ENCODE measurements at regions not wholly inside any gene's neighbourhood (a gene's known extent, or its start where the extent isn't known, plus 50 kb on each side); places are given as distances from the start of the nearest gene placed in this dataset.

GRCh38 chr1:59156526-59157199 lies 140.2 kb upstream of the FGGY start:
- peak; percentile 23 for DNase-seq

- no peak for DNase-seq
Observed at GRCh38 chr1:59158321-59158720, 138.6 kb upstream of the FGGY start.

- DNase-seq, result no peak
Observed at GRCh38 chr1:59159557-59160203, 137.2 kb upstream of the FGGY start.

GRCh38 chr1:59161136-59161535 lies 135.8 kb upstream of the FGGY start:
- DNase-seq, result no peak

- no peak for DNase-seq
Observed at GRCh38 chr1:59162665-59163064, 134.2 kb upstream of the FGGY start.

- DNase-seq, result no peak
Observed at GRCh38 chr1:59163268-59164092, 133.4 kb upstream of the FGGY start.

- no peak for DNase-seq
Observed at GRCh38 chr1:59164371-59164770, 132.5 kb upstream of the FGGY start.

- no peak for DNase-seq
Observed at GRCh38 chr1:59165353-59165752, 131.5 kb upstream of the FGGY start.

- DNase-seq, result no peak
Observed at GRCh38 chr1:59169703-59170102, 127.2 kb upstream of the FGGY start.

GRCh38 chr1:59170659-59171058 lies 126.2 kb upstream of the FGGY start:
- no peak for DNase-seq

- DNase-seq, result no peak
Observed at GRCh38 chr1:59171788-59172187, 125.1 kb upstream of the FGGY start.

- no peak for DNase-seq
Observed at GRCh38 chr1:59172693-59173092, 124.2 kb upstream of the FGGY start.

GRCh38 chr1:59173721-59174120 lies 123.2 kb upstream of the FGGY start:
- no peak for DNase-seq

- no peak for DNase-seq
Observed at GRCh38 chr1:59176471-59176870, 120.4 kb upstream of the FGGY start.

GRCh38 chr1:59177756-59178155 lies 119.1 kb upstream of the FGGY start:
- DNase-seq, result no peak

- no peak for DNase-seq
Observed at GRCh38 chr1:59178339-59179187, 118.3 kb upstream of the FGGY start.

GRCh38 chr1:59179673-59180072 lies 117.2 kb upstream of the FGGY start:
- no peak for DNase-seq

- DNase-seq, result no peak
Observed at GRCh38 chr1:59180735-59181134, 116.2 kb upstream of the FGGY start.

- DNase-seq, result no peak
Observed at GRCh38 chr1:59183749-59184317, 113.1 kb upstream of the FGGY start.

GRCh38 chr1:59184365-59184905 lies 112.5 kb upstream of the FGGY start:
- DNase-seq, result no peak

GRCh38 chr1:59185163-59185860 lies 111.6 kb upstream of the FGGY start:
- DNase-seq, result no peak

- no peak for DNase-seq
Observed at GRCh38 chr1:59186656-59187055, 110.2 kb upstream of the FGGY start.
